AG04450 (cell line): ENCODE measurements at regions not wholly inside any gene's neighbourhood (a gene's known extent, or its start where the extent isn't known, plus 50 kb on each side); places are given as distances from the start of the nearest gene placed in this dataset.

Experiments
- CTCF ChIA-PET: fragments of 300-600, 350-600 bp; formaldehyde crosslinking; extraction: SDS; loops from one replicate; lab custom pipeline; 2022; ENCODE audit warnings: antibody characterized with exemption, inconsistent platforms; lab: Charles Lee
- POLR2A ChIA-PET: fragments of 350-600 bp; formaldehyde crosslinking; extraction: SDS; loops from one replicate; lab custom pipeline; 2021; ENCODE audit warnings: antibody characterized with exemption, inconsistent platforms; lab: Yijun Ruan, JAX
- DNase-seq: peaks from one replicate; pipeline ENCODE4 v3.0.0-alpha.2; 2011; ENCODE audit warnings: low read depth, low spot score
- H3K27ac ChIP-seq: one replicate; pipeline ENCODE4 v1.5.1; 2012; ENCODE audit warnings: low read depth, low read length, control low read depth
- H3K27me3 ChIP-seq: one replicate; pipeline ENCODE4 v1.6.0; 2012; ENCODE audit warnings: low read length; ENCODE audit not compliant: control insufficient read depth, insufficient read depth
- H3K4me3 ChIP-seq: 2 replicates; pipeline ENCODE4 v1.5.1; 2011; ENCODE audit warnings: mild to moderate bottlenecking, low read depth, low read length, control low read depth
- H3K9me3 ChIP-seq: 2 replicates; pipeline ENCODE4 v1.5.1; 2012; ENCODE audit warnings: low read length; ENCODE audit not compliant: control insufficient read depth, insufficient read depth
- TF ChIP-seq, protein P1 (sequence below): IDR thresholded peaks from 2 replicates; pipeline ENCODE4 v1.5.1; 2011; ENCODE audit warnings: low read depth, low read length, control low read depth, inconsistent platforms

DNA sequence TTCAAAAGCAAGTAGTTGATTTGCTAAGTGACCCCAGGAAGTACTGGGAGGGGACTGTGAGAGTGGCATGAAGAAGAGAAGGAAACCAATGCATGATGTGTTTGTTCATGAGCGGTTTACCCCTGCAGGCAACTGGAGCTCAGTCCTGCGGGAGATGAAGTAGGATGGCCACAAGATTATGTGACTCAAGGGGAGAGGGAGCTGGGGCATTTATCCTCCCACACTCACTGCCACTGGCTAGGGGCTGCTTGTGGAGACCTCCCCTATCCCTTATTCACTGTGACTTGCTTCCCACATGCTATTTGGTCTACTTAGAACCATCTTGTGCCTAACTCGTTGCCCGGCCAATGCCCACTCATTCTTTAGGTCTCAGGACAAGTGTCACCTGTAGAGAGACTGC, 60.6 kb upstream of the TRIO start:
- Histone ChIP-seq H3K4me3 (no peak overlapping the region), H3K27me3 (no peaks in the 10 kb centered on the region), H3K27ac (no peak overlapping the region), H3K9me3 (no peaks in the 10 kb centered on the region)
- ChIA-PET POLR2A (no interaction called here), CTCF (no interaction called here)
- no peak for DNase-seq
- TF ChIP-seq, protein P1, sequence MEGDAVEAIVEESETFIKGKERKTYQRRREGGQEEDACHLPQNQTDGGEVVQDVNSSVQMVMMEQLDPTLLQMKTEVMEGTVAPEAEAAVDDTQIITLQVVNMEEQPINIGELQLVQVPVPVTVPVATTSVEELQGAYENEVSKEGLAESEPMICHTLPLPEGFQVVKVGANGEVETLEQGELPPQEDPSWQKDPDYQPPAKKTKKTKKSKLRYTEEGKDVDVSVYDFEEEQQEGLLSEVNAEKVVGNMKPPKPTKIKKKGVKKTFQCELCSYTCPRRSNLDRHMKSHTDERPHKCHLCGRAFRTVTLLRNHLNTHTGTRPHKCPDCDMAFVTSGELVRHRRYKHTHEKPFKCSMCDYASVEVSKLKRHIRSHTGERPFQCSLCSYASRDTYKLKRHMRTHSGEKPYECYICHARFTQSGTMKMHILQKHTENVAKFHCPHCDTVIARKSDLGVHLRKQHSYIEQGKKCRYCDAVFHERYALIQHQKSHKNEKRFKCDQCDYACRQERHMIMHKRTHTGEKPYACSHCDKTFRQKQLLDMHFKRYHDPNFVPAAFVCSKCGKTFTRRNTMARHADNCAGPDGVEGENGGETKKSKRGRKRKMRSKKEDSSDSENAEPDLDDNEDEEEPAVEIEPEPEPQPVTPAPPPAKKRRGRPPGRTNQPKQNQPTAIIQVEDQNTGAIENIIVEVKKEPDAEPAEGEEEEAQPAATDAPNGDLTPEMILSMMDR: no peak

DNA sequence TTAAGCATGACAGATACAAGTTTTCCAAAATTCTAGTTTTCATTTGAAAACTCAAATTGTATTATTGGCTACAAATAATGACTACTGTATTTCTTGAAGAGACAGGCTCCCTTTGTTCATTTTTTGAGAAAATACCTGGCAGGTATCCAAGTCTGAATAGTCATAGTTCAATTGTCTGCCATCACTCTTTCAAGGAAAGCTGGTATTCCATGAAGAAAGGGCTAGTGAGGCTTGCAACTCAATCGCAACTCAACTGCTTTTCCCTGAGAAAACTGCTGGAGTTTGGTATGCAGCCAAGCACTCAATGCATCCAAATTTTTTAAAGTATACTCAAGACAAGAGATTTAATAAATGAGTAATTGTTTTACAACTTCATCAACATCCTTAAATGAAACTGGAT, 61.4 kb upstream of the TRIO start:
- Histone ChIP-seq H3K27ac (no peak overlapping the region), H3K4me3 (no peak overlapping the region), H3K9me3 (no peaks in the 10 kb centered on the region), H3K27me3 (no peaks in the 10 kb centered on the region)
- DNase-seq: no peak
- TF ChIP-seq, protein P1: no peak
- ChIA-PET CTCF (no interaction called here), POLR2A (interaction anchor here (0.5 kb wide), 1 partner anchor 148 kb away, joined by 6 read pairs; no protein-coding TSS in a partner anchor)

DNA sequence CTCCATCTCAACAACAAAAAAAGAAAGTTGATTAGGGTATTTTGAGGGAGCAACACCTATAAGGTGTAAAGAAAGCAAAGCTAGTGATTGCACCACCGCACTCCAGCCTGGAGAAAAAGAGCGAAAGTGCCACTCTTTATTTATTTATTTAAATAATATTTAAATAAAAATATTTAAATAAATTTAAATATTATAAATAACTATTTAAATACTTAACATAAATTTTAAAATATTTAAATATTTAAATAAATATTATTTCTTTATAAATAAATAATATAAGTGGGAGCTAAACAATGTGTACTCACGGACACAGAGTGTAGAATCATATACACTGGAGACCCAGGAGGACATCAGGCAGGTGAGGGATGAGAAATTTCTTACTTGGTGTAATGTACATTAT, 64.4 kb upstream of the TRIO start:
- ChIA-PET POLR2A (no interaction called here), CTCF (no interaction called here)
- Histone ChIP-seq H3K9me3 (no peaks in the 10 kb centered on the region), H3K27me3 (no peaks in the 10 kb centered on the region), H3K4me3 (no peak overlapping the region), H3K27ac (no peak overlapping the region)
- no peak for DNase-seq
- TF ChIP-seq, protein P1: no peak

DNA sequence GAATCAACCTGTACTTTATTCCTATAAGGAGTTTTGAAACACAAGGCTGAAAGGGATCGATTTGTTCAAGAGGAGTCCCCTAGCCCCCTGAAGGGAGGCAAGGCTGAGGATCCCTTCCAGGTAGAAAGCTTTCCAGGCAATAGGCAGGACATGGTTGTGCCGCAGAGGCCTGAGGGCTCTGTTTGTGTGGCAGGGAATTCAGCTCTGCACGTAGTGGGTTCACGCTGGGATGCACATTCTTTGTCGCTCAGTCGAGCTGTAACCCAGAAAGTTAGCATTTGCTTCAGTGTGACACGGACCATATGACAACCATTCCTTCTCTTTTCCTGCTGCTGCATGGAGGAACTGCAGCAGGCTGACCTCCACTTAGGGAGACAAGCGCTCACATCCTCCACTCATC, 65.6 kb upstream of the TRIO start:
- Histone ChIP-seq H3K4me3 (no peak overlapping the region), H3K9me3 (no peaks in the 10 kb centered on the region), H3K27ac (no peak overlapping the region), H3K27me3 (no peaks in the 10 kb centered on the region)
- CTCF ChIA-PET: no interaction called here
- TF ChIP-seq, protein P1: no peak
- POLR2A ChIA-PET: no interaction called here
- no peak for DNase-seq

DNA sequence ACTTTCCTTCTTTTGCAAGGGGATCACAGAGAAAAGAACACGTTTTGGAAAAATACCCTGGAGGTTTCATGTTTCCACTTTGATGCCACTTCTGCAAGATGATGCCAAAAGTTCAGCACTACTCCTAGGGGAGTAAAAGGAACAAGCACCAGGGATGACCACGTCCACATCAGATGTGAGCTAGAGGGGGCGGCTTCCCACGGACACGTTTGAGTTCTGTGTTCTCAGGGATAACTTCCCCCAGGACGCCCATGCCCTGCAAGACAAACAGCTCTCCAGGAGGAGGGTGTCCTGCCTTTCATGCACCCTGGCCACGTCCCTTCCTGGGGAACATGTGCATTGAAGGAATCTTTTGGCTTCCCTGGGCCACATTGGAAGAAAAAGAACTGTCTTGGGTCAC, 66.6 kb upstream of the TRIO start:
- H3K9me3 ChIP-seq: no peaks in the 10 kb centered on the region
- no peaks in the 10 kb centered on the region for H3K27me3 ChIP-seq
- POLR2A ChIA-PET: no interaction called here
- DNase-seq: no peak
- no peak overlapping the region for H3K27ac ChIP-seq
- TF ChIP-seq, protein P1: no peak
- CTCF ChIA-PET: no interaction called here
- H3K4me3 ChIP-seq: no peak overlapping the region
